GM12892 (cell line): ENCODE measurements at regions not wholly inside any gene's neighbourhood (a gene's known extent, or its start where the extent isn't known, plus 50 kb on each side); places are given as distances from the start of the nearest gene placed in this dataset.

ENCODE experiments used
- POLR2A ChIP-seq: IDR thresholded peaks from 2 replicates; pipeline ENCODE4 v1.6.1; 2011; ENCODE audit warnings: low read depth, low read length, control low read depth
- POLR2AphosphoS5 ChIP-seq: IDR thresholded peaks from 2 replicates; pipeline ENCODE4 v1.6.1; 2011; ENCODE audit warnings: low read depth, low read length, control low read depth

GRCh38 chr20:39309458-39309857, 347.3 kb downstream of the DHX35 start:
- TF ChIP-seq POLR2A: no peak
- TF ChIP-seq POLR2AphosphoS5: no peak
